Heart left ventricle (tissue), 13 donors: ENCODE measurements at regions not wholly inside any gene's neighbourhood (a gene's known extent, or its start where the extent isn't known, plus 50 kb on each side); places are given as distances from the start of the nearest gene placed in this dataset.
"Not testable (repeated sequence)": the region's sequence is repeated elsewhere in the genome, so short reads cannot be mapped to it uniquely, and the experiment has no call there.

Experiments
- CTCF ChIP-seq, 12 donors: fragments of 200-600 bp; sonication (generic) in 4 of 12; IDR thresholded peaks; one replicate each; pipeline versions ENCODE4 v1.5.0 to v1.8.0; 2018 to 2022; ENCODE audit warnings: antibody characterized with exemption in 12 of 12, mild to moderate bottlenecking in 5 of 12
- POLR2A ChIP-seq, 2 donors: fragments of 450-650 bp; IDR thresholded peaks; one replicate each; pipeline ENCODE4 v1.6.1; 2017; ENCODE audit warnings: antibody characterized with exemption in 2 of 2, mild to moderate bottlenecking in 2 of 2, moderate library complexity in 2 of 2
- donor health status: ischemic (EF 13 %, LVEDD 7.1; RV severe dilation, severe dysfunction).
- donor health status: DM: no; HTN: yes; CAD: no.
- donor health status: DM: no; HTN: no; CAD: no.
- donor health status: ischemic (EF 25% LVEDD 6.9; RV normal size, moderate dysfunction).
- donor health status: ischemic (EF 25% LVEDD 5.7; RV mildly dilated, moderate dysfunction).
- donor health status: ischemic (EF 35%, LVEDD 5.7; RV mildly dilated, moderate dysfunction).
- donor health status: nonischemic (EF 11% LVEDD 7.7; RV severe dilation, severe dysfunction).
- donor health status: DM: yes; HTN: yes; CAD: no.
- donor health status: PGD.
- donor health status: ischemic (EF 29% LVEDD 5.4; RV normal size, mild dysfunction).
- donor health status: nonischemic (EF 23%, LVEDD 6.1; RV moderate dilation, normal function).

GRCh38 chr16:21397866-21398265 lies 119.8 kb upstream of the CRYM start:
- not testable (repeated sequence) for TF ChIP-seq CTCF, POLR2A (IDR thresholded peaks at IDR 0.05)
